ENCODE measurements at regions not wholly inside any gene's neighbourhood (a gene's known extent, or its start where the extent isn't known, plus 50 kb on each side); places are given as distances from the start of the nearest gene placed in this dataset.

DNA sequence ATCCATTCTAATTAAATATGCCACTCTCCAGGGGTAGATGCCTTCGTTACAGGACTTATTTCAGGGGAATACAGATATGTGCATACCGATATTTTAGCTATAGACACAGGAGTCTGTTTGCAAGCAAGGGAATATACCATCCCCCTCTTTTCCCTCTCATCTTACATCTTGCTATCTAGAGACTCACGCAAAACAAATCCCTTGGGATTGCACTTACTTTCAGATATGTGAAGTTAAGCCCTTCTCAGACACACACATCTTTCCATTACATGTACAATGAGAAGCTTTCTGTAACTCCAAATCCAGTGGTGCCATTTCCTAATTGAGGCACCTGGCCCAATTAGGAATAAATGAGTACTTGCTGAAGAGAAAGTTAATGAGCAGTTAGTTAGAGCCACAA, 250.4 kb upstream of the FZD8 start:
- peaks cover 0 to 3% (median 2%) of the 10 kb centered on the region in 5 experiments for H3K27me3 ChIP-seq (replicated peaks in 2 of 5; ENCODE audit: control insufficient read depth in 4 of 5, insufficient read depth in 5 of 5, low read length in 4 of 5)
- H3K4me1 ChIP-seq (ENCODE audit: control extremely low read depth in 1 of 4, control insufficient read depth in 4 of 4, insufficient read depth in 4 of 4, low read length in 3 of 4) = no peaks in the 10 kb centered on the region
- H3K9me3 ChIP-seq (ENCODE audit: control extremely low read depth in 1 of 5, control insufficient read depth in 4 of 5, insufficient read depth in 2 of 5, low read depth in 1 of 5, low read length in 4 of 5) = peaks cover 0 to 4% (median 0%) of the 10 kb centered on the region in 5 experiments
- H3K27ac ChIP-seq (ENCODE audit: insufficient read depth in 1 of 2, low read depth in 1 of 2, low read length in 2 of 2, poor library complexity in 1 of 2, severe bottlenecking in 2 of 2) = no peak overlapping the region
- ChIA-PET POLR2A (no interaction called here), CTCF (no interaction called here)
- H3K4me3 ChIP-seq (ENCODE audit: control insufficient read depth in 1 of 7, extremely low read depth in 1 of 7, insufficient read depth in 4 of 7, low read depth in 2 of 7, low read length in 6 of 7) = no peak overlapping the region
- DNase-seq = no peak
- 94% methylated on average over 2 of the region's 3 CpGs for WGBS (ENCODE audit: insufficient coverage)
- no peaks in the 10 kb centered on the region for H3K36me3 ChIP-seq (ENCODE audit: control insufficient read depth in 4 of 4, insufficient read depth in 4 of 4, low read length in 3 of 4)

DNA sequence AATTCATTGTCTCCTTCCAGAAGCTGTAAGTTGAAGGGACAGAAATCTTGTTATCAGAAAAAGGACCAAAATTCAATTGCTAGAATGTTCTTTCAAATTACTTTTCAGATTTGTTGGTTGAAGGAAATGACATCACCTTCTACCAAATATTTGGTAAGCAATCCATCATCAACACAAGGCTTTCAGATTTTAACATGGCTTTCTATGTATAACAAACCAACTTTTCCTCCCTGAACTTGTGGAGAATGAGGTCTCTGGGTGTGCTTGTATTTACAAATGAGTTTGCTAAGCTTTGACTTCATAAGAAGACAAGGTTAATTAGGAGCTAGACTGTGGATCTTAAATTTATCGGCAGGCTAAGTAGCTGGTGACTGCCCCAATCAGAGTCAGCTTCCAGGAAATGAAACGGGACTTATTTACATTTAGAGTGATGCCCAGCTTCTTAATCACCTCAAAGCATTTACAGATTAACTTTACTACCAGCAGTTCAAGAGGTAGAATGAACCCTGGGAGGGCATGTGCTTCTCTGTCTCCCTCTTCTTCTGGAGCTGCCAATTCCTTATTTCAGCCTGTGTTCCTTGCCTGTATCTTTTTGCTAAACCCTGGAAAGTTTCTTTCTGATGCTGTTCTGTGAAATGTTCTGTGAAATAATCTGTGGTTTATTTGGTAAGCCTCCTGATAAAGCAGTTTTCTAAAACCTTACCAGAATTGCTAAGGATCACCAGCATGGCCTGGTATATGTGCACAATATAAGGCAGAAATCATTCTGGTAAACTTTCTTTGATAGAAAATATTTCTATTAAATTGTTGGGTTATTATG, 248.8 kb upstream of the FZD8 start:
- WGBS (ENCODE audit: insufficient coverage) = 88% methylated on average over 2 of the region's 2 CpGs
- DNase-seq = no peak
- Histone ChIP-seq H3K27me3 (replicated peaks in 2 of 5; ENCODE audit: control insufficient read depth in 4 of 5, insufficient read depth in 5 of 5, low read length in 4 of 5) (peaks cover 0 to 3% (median 0%) of the 10 kb centered on the region in 5 experiments), H3K9me3 (ENCODE audit: control extremely low read depth in 1 of 5, control insufficient read depth in 4 of 5, insufficient read depth in 2 of 5, low read depth in 1 of 5, low read length in 4 of 5) (peaks cover 0 to 4% (median 0%) of the 10 kb centered on the region in 5 experiments), H3K4me3 (ENCODE audit: control insufficient read depth in 1 of 7, extremely low read depth in 1 of 7, insufficient read depth in 4 of 7, low read depth in 2 of 7, low read length in 6 of 7) (no peak overlapping the region), H3K27ac (ENCODE audit: insufficient read depth in 1 of 2, low read depth in 1 of 2, low read length in 2 of 2, poor library complexity in 1 of 2, severe bottlenecking in 2 of 2) (no peak overlapping the region), H3K4me1 (ENCODE audit: control extremely low read depth in 1 of 4, control insufficient read depth in 4 of 4, insufficient read depth in 4 of 4, low read length in 3 of 4) (no peaks in the 10 kb centered on the region), H3K36me3 (ENCODE audit: control insufficient read depth in 4 of 4, insufficient read depth in 4 of 4, low read length in 3 of 4) (no peaks in the 10 kb centered on the region)
- POLR2A ChIA-PET = no interaction called here
- CTCF ChIA-PET = no interaction called here

DNA sequence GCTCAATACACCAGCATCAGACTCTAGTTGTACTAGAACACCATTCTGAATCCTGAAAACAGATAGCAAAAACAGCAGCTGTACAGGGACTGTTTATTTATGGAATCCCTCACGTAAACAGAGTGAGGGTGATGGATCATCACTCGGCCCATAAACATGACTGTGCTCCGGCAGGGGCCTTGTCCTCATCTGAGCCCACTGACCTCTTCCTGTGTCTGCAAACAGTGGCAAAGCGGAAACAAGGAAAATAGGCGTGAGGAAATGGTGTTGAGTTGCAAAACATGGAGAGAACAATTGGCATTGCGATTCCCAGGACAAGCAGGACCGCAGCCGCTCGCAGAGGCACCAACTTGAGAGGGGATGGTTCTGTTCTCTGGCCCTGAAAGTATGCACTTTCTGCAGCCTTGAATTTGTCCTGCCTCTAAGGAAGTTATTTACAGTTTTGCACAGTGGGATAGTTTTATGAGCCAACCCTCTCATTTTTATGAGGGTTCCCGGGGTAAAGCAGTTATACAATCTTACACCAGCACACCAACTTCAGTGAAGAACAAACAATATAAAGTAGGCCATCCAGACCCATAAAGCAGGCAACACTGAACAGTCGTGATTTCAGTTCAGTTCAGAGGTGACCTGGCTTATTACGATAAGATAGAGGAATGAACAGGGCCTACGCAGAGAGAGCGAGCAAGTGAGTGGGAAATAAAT, 248.0 kb upstream of the FZD8 start:
- POLR2A ChIA-PET = no interaction called here
- H3K4me3 ChIP-seq (ENCODE audit: control insufficient read depth in 1 of 7, extremely low read depth in 1 of 7, insufficient read depth in 4 of 7, low read depth in 2 of 7, low read length in 6 of 7) = no peak overlapping the region
- WGBS (ENCODE audit: insufficient coverage) = 95% methylated on average over 14 of the region's 14 CpGs

DNA sequence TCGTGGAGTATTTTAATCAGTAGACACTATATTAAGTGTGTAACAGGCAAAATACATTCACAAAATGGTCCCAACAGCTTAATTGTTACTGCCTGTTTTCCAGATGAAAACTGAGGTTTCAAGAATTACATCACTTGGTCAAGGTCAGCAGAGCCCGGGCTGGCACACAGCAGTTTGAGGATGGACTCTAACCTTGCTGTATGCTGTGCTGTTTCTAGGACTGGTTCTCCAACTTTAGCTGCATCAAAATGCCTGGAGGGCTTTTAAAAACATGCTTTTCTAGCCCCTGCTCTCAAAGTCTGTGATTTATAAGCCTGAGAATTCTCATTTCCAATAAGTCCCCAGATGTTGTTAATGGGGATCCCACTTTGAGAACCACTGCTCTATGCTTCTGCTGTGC, 247.1 kb upstream of the FZD8 start:
- no peak for DNase-seq
- Histone ChIP-seq H3K4me3 (ENCODE audit: control insufficient read depth in 1 of 7, extremely low read depth in 1 of 7, insufficient read depth in 4 of 7, low read depth in 2 of 7, low read length in 6 of 7) (no peak overlapping the region), H3K27me3 (replicated peaks in 2 of 5; ENCODE audit: control insufficient read depth in 4 of 5, insufficient read depth in 5 of 5, low read length in 4 of 5) (peaks cover 0 to 3% (median 0%) of the 10 kb centered on the region in 5 experiments), H3K9me3 (ENCODE audit: control extremely low read depth in 1 of 5, control insufficient read depth in 4 of 5, insufficient read depth in 2 of 5, low read depth in 1 of 5, low read length in 4 of 5) (peaks cover 0 to 4% (median 0%) of the 10 kb centered on the region in 5 experiments), H3K27ac (ENCODE audit: insufficient read depth in 1 of 2, low read depth in 1 of 2, low read length in 2 of 2, poor library complexity in 1 of 2, severe bottlenecking in 2 of 2) (no peak overlapping the region), H3K4me1 (ENCODE audit: control extremely low read depth in 1 of 4, control insufficient read depth in 4 of 4, insufficient read depth in 4 of 4, low read length in 3 of 4) (no peaks in the 10 kb centered on the region), H3K36me3 (ENCODE audit: control insufficient read depth in 4 of 4, insufficient read depth in 4 of 4, low read length in 3 of 4) (no peaks in the 10 kb centered on the region)
- POLR2A ChIA-PET = no interaction called here
- CTCF ChIA-PET = no interaction called here
- WGBS (ENCODE audit: insufficient coverage) = 87% methylated on average over 1 of the region's 2 CpGs

More for the DNA sequence above, 248.0 kb upstream of the FZD8 start:
- CTCF ChIA-PET = interaction anchor here (0.6 kb wide), 1 partner anchor 187 kb away, joined by 3 read pairs; no protein-coding TSS in a partner anchor
- no peak for DNase-seq
- Histone ChIP-seq H3K27ac (ENCODE audit: insufficient read depth in 1 of 2, low read depth in 1 of 2, low read length in 2 of 2, poor library complexity in 1 of 2, severe bottlenecking in 2 of 2) (no peak overlapping the region), H3K9me3 (ENCODE audit: control extremely low read depth in 1 of 5, control insufficient read depth in 4 of 5, insufficient read depth in 2 of 5, low read depth in 1 of 5, low read length in 4 of 5) (peaks cover 0 to 4% (median 0%) of the 10 kb centered on the region in 5 experiments), H3K36me3 (ENCODE audit: control insufficient read depth in 4 of 4, insufficient read depth in 4 of 4, low read length in 3 of 4) (no peaks in the 10 kb centered on the region), H3K27me3 (replicated peaks in 2 of 5; ENCODE audit: control insufficient read depth in 4 of 5, insufficient read depth in 5 of 5, low read length in 4 of 5) (peaks cover 0 to 3% (median 0%) of the 10 kb centered on the region in 5 experiments), H3K4me1 (ENCODE audit: control extremely low read depth in 1 of 4, control insufficient read depth in 4 of 4, insufficient read depth in 4 of 4, low read length in 3 of 4) (no peaks in the 10 kb centered on the region)

DNA sequence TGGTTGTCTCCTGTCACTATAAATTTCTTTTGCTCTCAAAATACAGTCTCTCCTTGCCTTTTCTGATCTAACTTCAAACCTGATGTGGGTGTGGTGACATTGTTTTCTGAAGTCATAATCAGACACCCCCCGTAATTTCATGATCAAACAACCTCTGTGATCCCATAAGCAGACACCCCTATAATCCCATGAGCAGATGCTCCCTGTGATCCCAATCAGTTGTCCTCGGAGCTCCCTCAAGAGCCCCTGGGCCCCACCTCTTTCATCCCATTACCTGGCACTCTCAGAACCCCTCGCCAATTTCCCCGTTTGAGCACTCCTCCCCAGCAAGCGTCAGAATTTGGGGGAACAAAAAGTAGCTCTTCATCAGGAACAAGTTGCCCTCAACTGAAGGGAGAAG, 246.3 kb upstream of the FZD8 start:
- no peak for DNase-seq
- no peaks in the 10 kb centered on the region for H3K4me1 ChIP-seq (ENCODE audit: control extremely low read depth in 1 of 4, control insufficient read depth in 4 of 4, insufficient read depth in 4 of 4, low read length in 3 of 4)
- H3K9me3 ChIP-seq (ENCODE audit: control extremely low read depth in 1 of 5, control insufficient read depth in 4 of 5, insufficient read depth in 2 of 5, low read depth in 1 of 5, low read length in 4 of 5) = no peaks in the 10 kb centered on the region
- H3K36me3 ChIP-seq (ENCODE audit: control insufficient read depth in 4 of 4, insufficient read depth in 4 of 4, low read length in 3 of 4) = no peaks in the 10 kb centered on the region
- H3K4me3 ChIP-seq (ENCODE audit: control insufficient read depth in 1 of 7, extremely low read depth in 1 of 7, insufficient read depth in 4 of 7, low read depth in 2 of 7, low read length in 6 of 7) = no peak overlapping the region
- H3K27me3 ChIP-seq (replicated peaks in 2 of 5; ENCODE audit: control insufficient read depth in 4 of 5, insufficient read depth in 5 of 5, low read length in 4 of 5) = peaks cover 0 to 3% (median 0%) of the 10 kb centered on the region in 5 experiments
- no peak overlapping the region for H3K27ac ChIP-seq (ENCODE audit: insufficient read depth in 1 of 2, low read depth in 1 of 2, low read length in 2 of 2, poor library complexity in 1 of 2, severe bottlenecking in 2 of 2)
- ChIA-PET CTCF (no interaction called here), POLR2A (no interaction called here)
- WGBS (ENCODE audit: insufficient coverage) = 86% methylated on average over 2 of the region's 5 CpGs

DNA sequence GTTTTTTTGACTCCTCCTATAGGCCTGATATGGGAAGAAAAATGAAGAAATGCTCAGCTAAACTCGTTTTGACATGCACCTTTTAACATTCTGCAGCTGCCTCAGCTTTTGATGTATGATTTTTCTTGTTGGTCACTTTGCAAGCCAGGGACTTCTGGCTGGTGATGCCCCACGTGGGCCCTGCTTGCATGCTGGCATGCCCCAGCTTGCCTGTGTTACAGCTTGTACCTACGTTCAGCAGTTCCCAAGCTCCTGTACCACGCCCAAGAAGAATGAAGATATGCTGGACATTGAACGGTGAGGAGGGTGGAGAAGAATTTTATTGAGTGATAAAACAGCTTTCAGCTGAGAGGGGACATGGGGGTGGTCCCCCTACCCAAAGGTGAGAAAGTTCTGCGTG, 245.6 kb upstream of the FZD8 start:
- Histone ChIP-seq H3K4me1 (ENCODE audit: control extremely low read depth in 1 of 4, control insufficient read depth in 4 of 4, insufficient read depth in 4 of 4, low read length in 3 of 4) (no peaks in the 10 kb centered on the region), H3K27me3 (replicated peaks in 2 of 5; ENCODE audit: control insufficient read depth in 4 of 5, insufficient read depth in 5 of 5, low read length in 4 of 5) (peaks cover 0 to 3% (median 0%) of the 10 kb centered on the region in 5 experiments), H3K4me3 (ENCODE audit: control insufficient read depth in 1 of 7, extremely low read depth in 1 of 7, insufficient read depth in 4 of 7, low read depth in 2 of 7, low read length in 6 of 7) (no peak overlapping the region), H3K9me3 (ENCODE audit: control extremely low read depth in 1 of 5, control insufficient read depth in 4 of 5, insufficient read depth in 2 of 5, low read depth in 1 of 5, low read length in 4 of 5) (no peaks in the 10 kb centered on the region), H3K36me3 (ENCODE audit: control insufficient read depth in 4 of 4, insufficient read depth in 4 of 4, low read length in 3 of 4) (no peaks in the 10 kb centered on the region), H3K27ac (ENCODE audit: insufficient read depth in 1 of 2, low read depth in 1 of 2, low read length in 2 of 2, poor library complexity in 1 of 2, severe bottlenecking in 2 of 2) (no peak overlapping the region)
- CTCF ChIA-PET = no interaction called here
- WGBS (ENCODE audit: insufficient coverage) = 91% methylated on average over 5 of the region's 6 CpGs
- no peak for DNase-seq
- POLR2A ChIA-PET = no interaction called here

DNA sequence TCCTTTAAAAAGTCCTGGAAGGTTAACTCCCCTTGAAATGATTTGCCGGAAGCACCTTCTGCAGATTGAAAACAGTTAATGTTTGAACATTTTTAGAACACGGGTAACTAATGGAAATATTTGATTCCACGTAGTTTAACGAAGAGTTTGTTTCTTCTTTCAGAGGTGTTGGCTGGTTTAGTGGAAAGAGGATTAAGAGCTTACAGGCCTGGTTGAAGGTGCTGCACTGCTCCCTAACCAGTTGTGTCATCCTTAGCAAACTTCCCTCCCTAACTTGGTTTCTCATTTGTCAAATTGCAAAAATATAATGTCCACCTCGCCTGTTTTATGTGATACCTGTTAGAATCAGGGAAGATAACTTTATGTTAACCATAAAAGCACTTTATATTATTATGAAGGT, 243.0 kb upstream of the FZD8 start:
- Histone ChIP-seq H3K27ac (ENCODE audit: insufficient read depth in 1 of 2, low read depth in 1 of 2, low read length in 2 of 2, poor library complexity in 1 of 2, severe bottlenecking in 2 of 2) (no peak overlapping the region), H3K27me3 (replicated peaks in 2 of 5; ENCODE audit: control insufficient read depth in 4 of 5, insufficient read depth in 5 of 5, low read length in 4 of 5) (peaks cover 0 to 3% (median 0%) of the 10 kb centered on the region in 5 experiments), H3K9me3 (ENCODE audit: control extremely low read depth in 1 of 5, control insufficient read depth in 4 of 5, insufficient read depth in 2 of 5, low read depth in 1 of 5, low read length in 4 of 5) (no peaks in the 10 kb centered on the region), H3K4me3 (ENCODE audit: control insufficient read depth in 1 of 7, extremely low read depth in 1 of 7, insufficient read depth in 4 of 7, low read depth in 2 of 7, low read length in 6 of 7) (no peak overlapping the region), H3K36me3 (ENCODE audit: control insufficient read depth in 4 of 4, insufficient read depth in 4 of 4, low read length in 3 of 4) (no peaks in the 10 kb centered on the region), H3K4me1 (ENCODE audit: control extremely low read depth in 1 of 4, control insufficient read depth in 4 of 4, insufficient read depth in 4 of 4, low read length in 3 of 4) (no peaks in the 10 kb centered on the region)
- CTCF ChIA-PET = no interaction called here
- DNase-seq = no peak
- POLR2A ChIA-PET = no interaction called here
- 100% methylated on average over 4 of the region's 5 CpGs for WGBS (ENCODE audit: insufficient coverage)
